NCI-H460 (cell line): ENCODE measurements at regions not wholly inside any gene's neighbourhood (a gene's known extent, or its start where the extent isn't known, plus 50 kb on each side); places are given as distances from the start of the nearest gene placed in this dataset.

Source experiments
- DNase-seq: peaks from one replicate; pipeline ENCODE4 v3.0.0-alpha.2; 2016; ENCODE audit warnings: low read depth; ENCODE audit errors: extremely low read depth

- no peak for DNase-seq
Measured at GRCh38 chr18:46262856-46263255, 158.7 kb downstream of the HAUS1 start.

DNA sequence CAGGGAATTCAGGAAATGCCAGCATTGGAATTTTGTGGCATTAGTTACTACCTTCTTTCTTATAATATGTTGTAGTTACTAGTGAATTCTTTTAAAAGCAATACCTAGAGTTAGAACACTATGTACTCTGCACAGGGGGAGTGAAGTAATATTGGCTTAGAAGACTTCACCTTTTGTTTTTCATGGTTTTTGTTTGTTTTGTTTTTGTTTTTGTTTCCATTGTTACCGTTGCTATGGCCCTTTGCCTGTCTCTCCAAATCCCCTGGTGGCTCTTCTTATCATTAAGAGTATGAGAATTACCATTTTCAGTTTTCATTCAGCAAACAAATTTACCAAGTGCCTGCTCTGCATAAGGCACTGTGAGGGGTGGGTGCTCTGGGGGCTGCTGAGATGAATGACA, 160.1 kb downstream of the HAUS1 start:
- DNase-seq: no peak

DNA sequence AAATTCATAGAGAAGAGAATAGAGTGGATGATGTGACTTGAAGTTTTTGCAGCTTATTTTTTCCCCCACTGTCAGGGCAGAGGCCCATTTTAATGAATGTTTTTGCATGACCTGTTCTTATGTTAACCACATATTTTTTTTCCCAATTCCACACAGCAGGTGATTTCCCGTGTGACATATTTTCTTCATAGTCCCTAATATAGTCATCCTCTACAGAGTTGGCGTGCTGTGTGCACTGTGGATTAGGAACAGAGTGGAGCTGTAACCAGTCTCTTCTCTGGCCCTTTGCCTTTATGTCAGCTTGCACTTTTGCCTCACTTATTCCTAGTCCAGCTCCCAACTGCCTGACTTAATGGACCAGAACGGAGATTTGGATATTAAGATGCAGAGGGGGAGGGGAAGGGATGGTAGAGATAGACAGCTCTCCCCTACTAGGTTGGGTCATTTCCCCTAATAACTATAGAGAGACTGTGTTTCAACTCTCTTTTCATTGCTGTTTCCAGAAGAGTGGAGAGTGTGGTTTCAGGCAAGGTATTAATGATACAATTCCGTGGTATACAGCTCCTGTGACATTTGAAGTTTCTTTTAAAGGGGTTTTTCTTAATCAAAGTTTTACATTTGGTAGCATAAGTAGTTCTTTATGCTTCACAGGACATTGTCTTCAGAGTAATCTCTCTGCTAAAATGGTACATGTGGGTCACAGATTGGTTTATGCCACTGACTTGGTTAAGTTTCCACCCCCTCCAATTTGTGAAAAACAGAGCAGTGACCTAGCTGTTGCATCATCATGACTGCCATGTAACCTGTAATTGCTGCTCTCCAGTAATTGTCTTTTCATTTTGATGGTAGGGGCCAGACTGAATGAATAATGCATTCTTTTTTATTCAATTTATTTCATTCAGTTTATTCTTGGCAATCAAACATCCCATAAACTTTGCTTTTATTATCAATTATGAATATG, 161.3 kb downstream of the HAUS1 start:
- DNase-seq: no peak

- no peak for DNase-seq
Measured at GRCh38 chr18:46266473-46266872, 162.3 kb downstream of the HAUS1 start.

DNA sequence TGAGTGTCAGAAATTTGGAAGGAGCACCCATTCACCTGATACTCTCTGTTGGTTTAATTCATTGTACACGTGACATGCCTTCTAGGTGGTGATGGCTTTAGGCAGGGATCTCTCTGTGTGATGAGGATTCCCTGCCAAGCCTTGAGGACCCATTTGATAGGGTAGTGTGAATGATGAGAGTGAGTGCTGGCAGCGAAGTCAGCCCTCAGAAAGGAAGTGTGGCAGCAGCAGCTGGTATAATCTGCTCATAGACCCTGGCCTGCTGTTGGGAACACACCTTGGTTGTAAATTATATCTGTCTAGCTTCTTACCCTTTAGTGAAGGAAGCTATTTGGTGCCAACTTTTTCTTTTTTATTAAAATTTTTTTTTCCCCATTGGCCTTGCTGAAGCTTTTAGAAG, 164.5 kb downstream of the HAUS1 start:
- no peak for DNase-seq

DNA sequence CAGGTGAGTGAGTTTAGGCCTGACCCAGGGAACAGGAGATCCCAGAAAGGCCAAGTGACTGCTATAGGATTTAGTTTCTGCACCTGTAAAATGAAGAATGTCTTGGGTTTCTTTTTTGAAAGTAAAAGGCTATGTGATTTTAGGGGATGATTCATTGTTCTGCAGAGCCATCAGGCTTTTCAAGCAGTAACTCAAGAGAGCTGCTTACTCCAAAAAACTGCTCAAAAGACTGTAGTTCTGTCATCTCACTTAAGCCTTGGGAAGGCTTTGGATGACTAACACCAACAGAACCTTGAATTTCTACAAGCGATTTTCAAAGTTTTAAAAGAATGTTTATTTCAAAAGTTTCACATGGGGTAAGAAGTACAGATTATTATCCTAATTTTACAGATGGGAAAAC, 165.1 kb downstream of the HAUS1 start:
- no peak for DNase-seq

- DNase-seq: no peak
Measured at GRCh38 chr18:46271488-46271887, 167.3 kb downstream of the HAUS1 start.

DNA sequence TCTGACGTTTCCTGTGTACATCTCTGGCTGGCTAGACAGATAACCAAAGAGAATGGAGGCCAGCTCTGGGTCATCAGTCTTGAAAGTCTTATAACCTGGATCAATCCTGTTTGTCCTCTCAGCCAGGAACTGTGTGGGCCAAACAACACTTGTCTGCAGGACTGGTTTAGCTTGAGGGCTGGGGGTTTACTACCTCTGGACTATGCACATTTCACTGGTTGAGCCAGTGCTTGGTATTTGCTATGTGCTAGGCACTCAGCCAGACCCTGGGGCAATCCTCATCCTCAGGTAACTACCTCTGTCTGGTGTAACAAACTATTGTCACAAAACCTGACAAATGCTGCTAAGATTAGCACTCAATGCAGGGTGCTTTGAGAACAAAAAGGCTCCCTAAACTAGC, 169.7 kb downstream of the HAUS1 start:
- DNase-seq: no peak

DNA sequence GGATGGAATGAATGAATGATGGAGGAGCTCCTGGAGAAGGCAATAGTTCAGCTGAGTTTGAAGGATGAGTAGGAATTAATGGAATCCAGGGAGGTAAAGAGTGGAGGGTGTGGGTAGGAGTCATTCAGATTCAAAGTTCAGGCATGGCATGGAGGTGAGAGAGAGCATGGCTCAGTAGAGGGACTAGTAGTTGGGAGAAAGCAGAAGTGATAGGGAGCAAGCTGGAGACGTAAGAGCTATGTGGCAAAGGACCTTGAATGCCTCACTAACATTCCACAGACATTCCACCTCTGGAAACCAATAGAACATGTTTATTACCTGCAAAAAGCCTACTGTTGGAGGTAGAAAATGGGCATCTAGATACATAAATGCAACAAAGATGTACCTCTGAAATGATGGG, 170.1 kb downstream of the HAUS1 start:
- DNase-seq: no peak

DNA sequence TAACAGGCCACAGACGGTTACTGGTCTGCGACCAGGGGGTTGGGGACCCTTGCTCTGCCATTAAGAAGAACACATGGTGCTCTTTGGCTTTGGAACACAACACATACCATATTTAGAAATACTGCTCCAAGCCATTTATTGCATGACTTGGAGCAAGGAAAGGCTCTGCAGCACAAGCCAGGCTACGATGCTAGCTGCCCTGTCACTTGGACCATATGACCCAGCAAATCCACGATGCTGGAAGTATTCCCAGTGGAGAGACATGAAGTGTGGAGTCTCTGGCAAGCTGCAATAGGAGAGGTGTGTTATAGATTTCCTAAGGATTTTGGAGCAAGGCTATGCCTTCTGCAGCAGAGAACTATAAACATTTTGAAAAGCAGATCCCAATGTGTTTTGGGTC, 171.2 kb downstream of the HAUS1 start:
- DNase-seq: no peak

GRCh38 chr18:46276748-46277147, 172.6 kb downstream of the HAUS1 start:
- DNase-seq: no peak

GRCh38 chr18:46278481-46279465, 174.6 kb downstream of the HAUS1 start:
- no peak for DNase-seq

- no peak for DNase-seq
Measured at GRCh38 chr18:46279673-46280072, 175.5 kb downstream of the HAUS1 start.

DNA sequence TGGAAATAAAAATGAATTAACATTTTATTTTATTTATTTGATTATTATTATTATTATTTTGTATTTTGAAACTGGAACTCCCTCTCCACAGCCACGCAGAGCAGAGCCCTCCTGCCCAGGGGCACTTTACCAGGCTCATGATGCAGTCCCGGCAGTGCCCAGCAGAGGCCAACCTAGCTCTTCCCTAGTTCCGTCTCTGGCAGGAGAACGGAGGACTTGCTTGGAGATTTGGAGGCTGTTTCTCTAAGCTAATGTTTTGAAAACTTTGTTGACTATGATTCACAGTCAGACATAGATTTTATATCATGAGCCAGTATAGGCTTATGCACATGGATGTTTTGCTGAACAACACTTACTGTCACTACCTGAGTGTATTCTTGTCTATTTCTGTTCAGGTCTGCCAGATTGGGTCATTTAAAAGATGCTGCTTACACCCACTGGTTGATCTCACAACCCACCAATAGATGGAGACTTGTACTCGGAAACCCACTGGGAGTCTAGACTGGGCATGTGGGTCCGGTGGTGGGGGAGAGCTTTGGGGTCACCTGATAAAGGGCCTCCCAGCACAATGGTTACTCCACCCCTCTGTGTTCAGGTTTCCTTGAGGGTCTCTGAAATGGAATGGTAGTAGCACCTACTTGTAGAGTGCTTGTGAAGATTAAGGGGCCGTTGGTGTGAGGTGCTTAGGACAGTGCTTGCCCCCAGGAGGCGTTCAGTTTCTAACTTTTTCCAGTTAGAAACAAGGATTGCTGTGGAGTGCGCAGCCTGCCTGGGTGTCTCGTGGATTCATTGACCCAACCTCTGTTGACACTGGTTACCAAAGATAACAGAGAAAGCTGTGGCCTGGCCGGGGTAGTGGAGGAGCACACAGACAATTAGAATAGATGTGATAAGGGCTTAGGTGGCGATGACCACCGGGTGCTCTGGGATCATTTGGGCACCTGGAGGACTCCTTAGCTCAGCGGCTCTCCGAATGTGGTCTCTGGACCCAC, 177.3 kb downstream of the HAUS1 start:
- peak; percentile 46 for DNase-seq

GRCh38 chr18:46282177-46282570, 178.0 kb downstream of the HAUS1 start:
- DNase-seq: no peak

DNA sequence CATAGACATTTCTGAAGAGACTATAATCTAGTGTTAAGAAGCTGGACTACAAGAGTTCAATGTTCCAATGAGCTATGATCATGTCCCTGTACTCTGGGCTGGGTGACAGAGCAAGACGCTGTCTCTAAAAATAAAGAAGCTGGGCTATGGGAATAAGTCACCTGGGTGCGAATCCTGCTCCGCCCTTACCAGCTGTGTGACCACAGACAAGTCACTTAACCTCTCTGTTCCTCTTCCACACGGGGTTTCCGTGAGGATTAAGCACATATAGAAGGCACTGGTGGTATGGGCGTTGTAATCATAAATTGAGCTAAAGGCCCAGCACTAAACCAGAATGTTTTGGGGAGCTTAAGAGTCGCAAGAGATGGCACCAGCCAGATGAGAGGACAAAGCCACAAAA, 178.5 kb downstream of the HAUS1 start:
- no peak for DNase-seq

GRCh38 chr18:46283268-46283667, 179.1 kb downstream of the HAUS1 start:
- DNase-seq: no peak

DNA sequence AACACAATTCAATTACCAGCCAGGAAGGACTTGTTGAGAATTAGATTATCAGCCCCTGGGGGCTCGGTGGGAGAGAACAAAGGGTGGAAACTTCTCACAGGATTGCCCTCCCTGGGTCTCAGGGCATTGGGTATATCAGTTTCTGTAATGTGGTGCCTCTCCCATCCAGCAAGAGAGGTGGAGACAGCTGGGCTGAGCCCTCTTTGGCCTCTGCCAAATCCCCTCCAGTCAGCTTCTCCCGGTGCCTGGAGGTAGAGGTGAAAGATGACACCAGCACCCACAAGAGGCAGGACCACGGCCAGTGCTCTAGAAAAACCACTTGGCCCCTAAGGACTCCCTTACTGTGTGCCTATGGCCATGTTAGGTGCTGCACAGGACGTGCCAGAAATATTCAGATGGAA, 179.7 kb downstream of the HAUS1 start:
- no peak for DNase-seq

DNA sequence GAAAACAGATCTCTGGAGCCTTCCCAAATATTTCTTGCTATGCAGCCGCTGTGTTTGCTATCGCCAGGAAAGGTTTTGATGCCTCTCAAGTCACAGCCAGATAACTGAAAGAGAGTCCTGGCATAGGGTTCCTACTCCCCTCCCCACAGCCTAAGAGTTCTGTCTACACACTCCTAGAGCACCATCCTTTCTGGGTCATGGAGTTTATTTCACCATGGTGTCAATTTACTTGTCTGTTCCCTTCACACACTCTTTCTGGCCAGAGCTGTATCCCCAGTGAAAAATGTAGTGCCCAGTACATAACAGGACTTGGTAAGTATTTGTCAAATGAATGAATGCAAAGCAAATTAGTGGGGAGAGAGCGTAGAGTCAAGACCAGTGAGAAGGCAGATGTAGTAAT, 185.3 kb downstream of the HAUS1 start:
- no peak for DNase-seq

DNA sequence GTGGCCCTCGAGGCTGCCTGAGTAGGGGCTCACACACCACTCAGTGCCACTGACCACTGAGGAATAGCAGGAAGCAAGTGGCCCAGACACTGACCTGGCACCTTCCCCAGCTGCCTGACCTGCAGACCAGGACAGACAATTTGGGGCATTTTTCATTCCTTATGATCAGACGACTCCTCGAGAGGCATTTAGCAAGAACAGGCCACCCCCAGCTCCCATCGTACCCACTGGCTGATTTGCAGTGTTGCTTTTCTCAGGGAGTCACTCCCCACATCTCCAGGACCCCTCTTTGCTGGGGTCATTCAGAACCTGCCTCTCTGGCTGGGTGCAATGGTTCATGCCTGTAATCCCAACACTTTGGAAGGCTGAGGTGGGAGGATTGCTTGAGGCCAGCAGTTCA, 185.7 kb downstream of the HAUS1 start:
- no peak for DNase-seq
